ENCODE measurements at regions not wholly inside any gene's neighbourhood (a gene's known extent, or its start where the extent isn't known, plus 50 kb on each side); places are given as distances from the start of the nearest gene placed in this dataset.
"Not testable (repeated sequence)": the region's sequence is repeated elsewhere in the genome, so short reads cannot be mapped to it uniquely, and the experiment has no call there.

GRCh38 chr21:35466681-35467080 lies 417.6 kb upstream of the RUNX1 start:
- TF ChIP-seq CTCF, POLR2A (IDR thresholded peaks at IDR 0.05): not testable (repeated sequence)
